ENCODE measurements at regions not wholly inside any gene's neighbourhood (a gene's known extent, or its start where the extent isn't known, plus 50 kb on each side); places are given as distances from the start of the nearest gene placed in this dataset.

GRCh38 chr3:25056803-25057351, 371.2 kb upstream of the RARB start:
- no peak for TF ChIP-seq POLR2AphosphoS5 (IDR thresholded peaks at IDR 0.05; ENCODE audit: low read depth)
- TF ChIP-seq CTCF (conservative IDR thresholded peaks at IDR 0.05; ENCODE audit: low read depth in 2 of 2), result no peak
- TF ChIP-seq EZH2 (IDR thresholded peaks at IDR 0.05; ENCODE audit: low read depth, unreplicated experiment), result no peak
